Activated CD8-positive, alpha-beta T cell treated with anti-CD3 and anti-CD28 coated beads for 36 hours (primary cell): ENCODE measurements at regions not wholly inside any gene's neighbourhood (a gene's known extent, or its start where the extent isn't known, plus 50 kb on each side); places are given as distances from the start of the nearest gene placed in this dataset.

ENCODE experiments used
- ATAC-seq: fragments of 200-7000 bp; cut with Tn5 transposase; one replicate; pipeline ENCODE4 v1.10.0; 2021; ENCODE audit warnings: mild to moderate bottlenecking, moderate library complexity
- CTCF ChIA-PET: fragments of 350-600 bp; sonication (Branson Sonifier 250); formaldehyde crosslinking; loops from one replicate; lab custom pipeline; 2021; ENCODE audit warnings: antibody characterized with exemption; lab: Charles Lee
- POLR2A ChIA-PET: fragments of 350-600 bp; sonication (Branson Sonifier 250); formaldehyde crosslinking; loops from one replicate; lab custom pipeline; 2021; ENCODE audit warnings: antibody characterized with exemption; lab: Charles Lee
- DNase-seq: peaks from one replicate; pipeline ENCODE4 v3.0.0-alpha.2; 2020
- H3K27ac Mint-ChIP-seq: one replicate; pipeline ENCODE4 v1.8.0; 2021; ENCODE audit warnings: mild to moderate bottlenecking, mixed read lengths
- H3K27me3 Mint-ChIP-seq: one replicate; pipeline ENCODE4 v1.8.0; 2021; ENCODE audit warnings: mixed read lengths
- H3K36me3 Mint-ChIP-seq: one replicate; pipeline ENCODE4 v1.8.0; 2021; ENCODE audit warnings: low read depth, mixed read lengths
- H3K4me1 Mint-ChIP-seq: one replicate; pipeline ENCODE4 v1.8.0; 2021; ENCODE audit warnings: low read depth, mixed read lengths
- H3K4me3 Mint-ChIP-seq: one replicate; pipeline ENCODE4 v1.8.0; 2021; ENCODE audit warnings: mild to moderate bottlenecking, moderate library complexity, mixed read lengths
- H3K9me3 Mint-ChIP-seq: one replicate; pipeline ENCODE4 v1.8.0; 2021; ENCODE audit warnings: mixed read lengths
- CTCF ChIP-seq: fragments of 200-600 bp; IDR thresholded peaks from one replicate; pipeline ENCODE4 v1.8.0; 2022; ENCODE audit warnings: antibody characterized with exemption, mild to moderate bottlenecking
- intact Hi-C: fragments of 100-400 bp; cut with micrococcal nuclease; formaldehyde crosslinking; loops from one replicate; pipeline ENCODE4 v1.10.0; 2022

- ChIA-PET POLR2A (no interaction called here), CTCF (no interaction called here)
- H3K4me1 Mint-ChIP-seq, result no peaks in the 10 kb centered on the region
- DNase-seq (no peak), ATAC-seq (no peak)
- no peaks in the 10 kb centered on the region for H3K9me3 Mint-ChIP-seq
- peaks cover 2% of the 10 kb centered on the region for H3K27me3 Mint-ChIP-seq
- TF ChIP-seq CTCF, result no peak
- no peaks in the 10 kb centered on the region for H3K36me3 Mint-ChIP-seq
- intact Hi-C loops, result no loop called here
- H3K4me3 Mint-ChIP-seq, result no peak overlapping the region
- no peak overlapping the region for H3K27ac Mint-ChIP-seq
Measured at GRCh38 chr20:11982289-11982954, 64.7 kb downstream of the BTBD3 start.

- no peak overlapping the region for H3K4me3 Mint-ChIP-seq
- H3K27me3 Mint-ChIP-seq, result peaks cover 2% of the 10 kb centered on the region
- ChIA-PET CTCF (no interaction called here), POLR2A (no interaction called here)
- no peak for ATAC-seq
- no peak for DNase-seq
- no peaks in the 10 kb centered on the region for H3K9me3 Mint-ChIP-seq
- H3K27ac Mint-ChIP-seq, result no peak overlapping the region
- H3K36me3 Mint-ChIP-seq, result no peaks in the 10 kb centered on the region
- no peak for TF ChIP-seq CTCF
- no peaks in the 10 kb centered on the region for H3K4me1 Mint-ChIP-seq
- intact Hi-C loops, result no loop called here
Measured at GRCh38 chr20:11982955-11983470, 65.3 kb downstream of the BTBD3 start.

- H3K27ac Mint-ChIP-seq, result no peak overlapping the region
- no peak for DNase-seq
- H3K4me3 Mint-ChIP-seq, result no peak overlapping the region
- H3K4me1 Mint-ChIP-seq, result no peaks in the 10 kb centered on the region
- TF ChIP-seq CTCF, result no peak
- ATAC-seq, result no peak
- no peaks in the 10 kb centered on the region for H3K36me3 Mint-ChIP-seq
- ChIA-PET POLR2A (no interaction called here), CTCF (no interaction called here)
- intact Hi-C loops, result no loop called here
- H3K9me3 Mint-ChIP-seq, result no peaks in the 10 kb centered on the region
- peaks cover 3% of the 10 kb centered on the region for H3K27me3 Mint-ChIP-seq
Measured at GRCh38 chr20:11986954-11987353, 69.3 kb downstream of the BTBD3 start.

- ChIA-PET POLR2A (no interaction called here), CTCF (no interaction called here)
- no peak for TF ChIP-seq CTCF
- DNase-seq, result no peak
- Mint-ChIP-seq H3K36me3 (no peaks in the 10 kb centered on the region), H3K4me1 (no peaks in the 10 kb centered on the region), H3K27ac (no peak overlapping the region), H3K4me3 (no peak overlapping the region), H3K9me3 (no peaks in the 10 kb centered on the region), H3K27me3 (peaks cover 3% of the 10 kb centered on the region)
- no peak for ATAC-seq
- intact Hi-C loops, result no loop called here
Measured at GRCh38 chr20:11987526-11987925, 69.8 kb downstream of the BTBD3 start.

DNA sequence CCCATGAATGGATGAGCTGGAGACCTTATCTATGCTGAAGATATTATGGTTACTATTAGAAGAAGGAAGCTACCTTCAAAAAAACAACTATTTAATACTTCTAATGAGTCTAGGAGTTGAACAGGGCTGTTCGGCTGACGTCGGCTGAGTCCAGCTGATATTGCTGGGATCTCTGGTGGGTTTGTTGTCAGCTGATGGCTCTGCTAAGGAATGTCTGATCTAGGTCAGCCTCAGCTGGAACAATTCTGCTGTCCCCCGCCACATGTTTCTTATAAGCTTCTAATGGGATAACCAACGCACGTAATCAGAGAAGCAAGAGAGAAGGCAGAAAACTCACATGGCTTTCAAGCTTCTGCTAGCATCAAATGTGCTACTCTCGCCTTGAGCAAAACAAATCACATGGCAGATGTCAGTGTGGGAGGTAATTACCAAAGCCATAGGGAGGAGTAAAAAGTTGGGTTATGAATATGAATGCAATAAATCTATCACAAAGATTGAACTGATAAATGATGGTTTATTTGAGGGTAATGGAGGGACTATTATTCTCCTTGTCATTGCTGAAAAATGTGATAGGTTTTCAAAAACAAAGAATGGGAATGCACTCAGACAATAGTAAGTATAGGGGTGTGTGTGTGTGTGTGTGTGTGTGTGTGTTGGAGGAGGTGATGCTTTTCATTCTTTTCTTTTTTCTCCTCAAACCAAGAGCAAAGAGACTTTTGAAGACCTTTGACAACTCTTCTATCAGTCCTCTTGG lies 71.5 kb downstream of the BTBD3 start:
- TF ChIP-seq CTCF, result no peak
- Mint-ChIP-seq H3K4me3 (no peak overlapping the region), H3K27me3 (peaks cover 3% of the 10 kb centered on the region), H3K27ac (no peak overlapping the region), H3K36me3 (no peaks in the 10 kb centered on the region), H3K9me3 (no peaks in the 10 kb centered on the region), H3K4me1 (no peaks in the 10 kb centered on the region)
- no peak for DNase-seq
- no peak for ATAC-seq
- ChIA-PET CTCF (no interaction called here), POLR2A (no interaction called here)
- intact Hi-C loops, result no loop called here
